ENCODE measurements at regions not wholly inside any gene's neighbourhood (a gene's known extent, or its start where the extent isn't known, plus 50 kb on each side); places are given as distances from the start of the nearest gene placed in this dataset.
A peak's percentile ranks its signal among the peaks of the same experiment; 100 is the strongest.

- no peak for DNase-seq
- H3K9me3 ChIP-seq: no peaks in the 10 kb centered on the region
- TF ChIP-seq CTCF (IDR thresholded peaks at IDR 0.05; ENCODE audit: low read depth, low read length): no peak
- no peaks in the 10 kb centered on the region; the same call in none of the 2 replicates for H3K4me1 ChIP-seq
- no peak overlapping the region for H3K4me3 ChIP-seq (ENCODE audit: low read depth, low read length)
- no peaks in the 10 kb centered on the region for H3K27me3 ChIP-seq
- H3K36me3 ChIP-seq: no peaks in the 10 kb centered on the region
Measured at GRCh38 chr5:168215646-168216045, 75.8 kb upstream of the WWC1 start.

- Histone ChIP-seq H3K9me3 (no peaks in the 10 kb centered on the region), H3K4me3 (ENCODE audit: low read depth, low read length) (no peak overlapping the region), H3K4me1 (no peaks in the 10 kb centered on the region; the same call in none of the 2 replicates), H3K36me3 (no peaks in the 10 kb centered on the region), H3K27me3 (no peaks in the 10 kb centered on the region)
- no peak for DNase-seq
- no peak for TF ChIP-seq CTCF (IDR thresholded peaks at IDR 0.05; ENCODE audit: low read depth, low read length)
Measured at GRCh38 chr5:168216989-168217388, 74.5 kb upstream of the WWC1 start.

- TF ChIP-seq CTCF (IDR thresholded peaks at IDR 0.05; ENCODE audit: low read depth, low read length): no peak
- DNase-seq: no peak
- no peaks in the 10 kb centered on the region for H3K9me3 ChIP-seq
- H3K4me3 ChIP-seq (ENCODE audit: low read depth, low read length): no peak overlapping the region
- no peaks in the 10 kb centered on the region; the same call in 1 of the 2 replicates for H3K27me3 ChIP-seq
- H3K36me3 ChIP-seq: no peaks in the 10 kb centered on the region
- H3K4me1 ChIP-seq: no peaks in the 10 kb centered on the region; the same call in none of the 2 replicates
Measured at GRCh38 chr5:168217497-168217896, 73.9 kb upstream of the WWC1 start.

- no peaks in the 10 kb centered on the region for H3K36me3 ChIP-seq
- no peaks in the 10 kb centered on the region for H3K9me3 ChIP-seq
- no peak for TF ChIP-seq CTCF (IDR thresholded peaks at IDR 0.05; ENCODE audit: low read depth, low read length)
- no peak for DNase-seq
- no peak overlapping the region for H3K4me3 ChIP-seq (ENCODE audit: low read depth, low read length)
- H3K4me1 ChIP-seq: no peaks in the 10 kb centered on the region; the same call in none of the 2 replicates
- peaks cover 5% of the 10 kb centered on the region; the same call in 1 of the 2 replicates for H3K27me3 ChIP-seq
Measured at GRCh38 chr5:168218746-168219145, 72.7 kb upstream of the WWC1 start.

GRCh38 chr5:168219515-168220410 lies 71.7 kb upstream of the WWC1 start:
- Histone ChIP-seq H3K4me1 (no peaks in the 10 kb centered on the region; the same call in none of the 2 replicates), H3K9me3 (no peaks in the 10 kb centered on the region), H3K36me3 (no peaks in the 10 kb centered on the region), H3K4me3 (ENCODE audit: low read depth, low read length) (peak overlapping the region; percentile 47), H3K27me3 (peaks cover 5% of the 10 kb centered on the region; the same call in 1 of the 2 replicates)
- TF ChIP-seq CTCF (IDR thresholded peaks at IDR 0.05; ENCODE audit: low read depth, low read length): peak; percentile 95
- peak; percentile 45 for DNase-seq

- H3K9me3 ChIP-seq: no peaks in the 10 kb centered on the region
- H3K27me3 ChIP-seq: peaks cover 5% of the 10 kb centered on the region; the same call in 1 of the 2 replicates
- H3K4me3 ChIP-seq (ENCODE audit: low read depth, low read length): no peak overlapping the region
- H3K36me3 ChIP-seq: no peaks in the 10 kb centered on the region
- TF ChIP-seq CTCF (IDR thresholded peaks at IDR 0.05; ENCODE audit: low read depth, low read length): no peak
- no peak for DNase-seq
- H3K4me1 ChIP-seq: no peaks in the 10 kb centered on the region; the same call in 1 of the 2 replicates
Measured at GRCh38 chr5:168224085-168224484, 67.4 kb upstream of the WWC1 start.

Data from BE2C (cell line).